Skeletal muscle cell (primary cell): ENCODE measurements at regions not wholly inside any gene's neighbourhood (a gene's known extent, or its start where the extent isn't known, plus 50 kb on each side); places are given as distances from the start of the nearest gene placed in this dataset.

Source experiments
- DNase-seq: peaks from one replicate; pipeline ENCODE4 v3.0.0-alpha.2; 2010; ENCODE audit warnings: low read depth
- H3K4me3 ChIP-seq: 2 replicates; pipeline ENCODE4 v1.5.1; 2011; ENCODE audit warnings: low read depth, mild to moderate bottlenecking, control low read depth, low read length, moderate library complexity

- no peak for DNase-seq
- no peak overlapping the region for H3K4me3 ChIP-seq
Observed at GRCh38 chr2:121947674-121948073, 192.2 kb downstream of the TSN start.

GRCh38 chr2:121949271-121949670 is 193.8 kb downstream of the TSN start:
- no peak overlapping the region for H3K4me3 ChIP-seq
- no peak for DNase-seq

- no peak overlapping the region for H3K4me3 ChIP-seq
- no peak for DNase-seq
Observed at GRCh38 chr2:121955426-121955825, 200.0 kb downstream of the TSN start.

GRCh38 chr2:121955872-121956271 is 200.4 kb downstream of the TSN start:
- H3K4me3 ChIP-seq, result no peak overlapping the region
- DNase-seq, result no peak

- H3K4me3 ChIP-seq, result no peak overlapping the region
- no peak for DNase-seq
Observed at GRCh38 chr2:121960251-121960650, 204.8 kb downstream of the TSN start.

- H3K4me3 ChIP-seq, result no peak overlapping the region
- no peak for DNase-seq
Observed at GRCh38 chr2:121961761-121962160, 206.3 kb downstream of the TSN start.

GRCh38 chr2:121965661-121966060 is 210.2 kb downstream of the TSN start:
- no peak for DNase-seq
- no peak overlapping the region for H3K4me3 ChIP-seq

- H3K4me3 ChIP-seq, result no peak overlapping the region
- no peak for DNase-seq
Observed at GRCh38 chr2:121966663-121967062, 211.2 kb downstream of the TSN start.

- H3K4me3 ChIP-seq, result no peak overlapping the region
- no peak for DNase-seq
Observed at GRCh38 chr2:121969166-121969565, 213.7 kb downstream of the TSN start.

GRCh38 chr2:121969766-121970639 is 214.6 kb downstream of the TSN start:
- no peak overlapping the region for H3K4me3 ChIP-seq
- no peak for DNase-seq

GRCh38 chr2:121972203-121972602 is 216.8 kb downstream of the TSN start:
- H3K4me3 ChIP-seq, result no peak overlapping the region
- DNase-seq, result no peak

GRCh38 chr2:121974897-121975661 is 219.6 kb downstream of the TSN start:
- peak; percentile 25 for DNase-seq
- H3K4me3 ChIP-seq, result peak overlapping the region; percentile 24

GRCh38 chr2:121976926-121977325 is 221.5 kb downstream of the TSN start:
- H3K4me3 ChIP-seq, result no peak overlapping the region
- no peak for DNase-seq

GRCh38 chr2:121977326-121977725 is 221.9 kb downstream of the TSN start:
- no peak for DNase-seq

GRCh38 chr2:121992700-121993099 is 237.2 kb downstream of the TSN start:
- DNase-seq, result no peak
- H3K4me3 ChIP-seq, result no peak overlapping the region

More at GRCh38 chr2:121977326-121977725, 221.9 kb downstream of the TSN start:
- H3K4me3 ChIP-seq, result no peak overlapping the region

GRCh38 chr2:121993682-121994081 is 238.2 kb downstream of the TSN start:
- no peak overlapping the region for H3K4me3 ChIP-seq
- DNase-seq, result no peak

- no peak for DNase-seq
- H3K4me3 ChIP-seq, result no peak overlapping the region
Observed at GRCh38 chr2:121994238-121995206, 239.1 kb downstream of the TSN start.

- no peak overlapping the region for H3K4me3 ChIP-seq
- DNase-seq, result no peak
Observed at GRCh38 chr2:121998751-121999150, 243.3 kb downstream of the TSN start.

GRCh38 chr2:121999264-121999663 is 243.8 kb downstream of the TSN start:
- no peak overlapping the region for H3K4me3 ChIP-seq
- DNase-seq, result no peak
